ENCODE measurements at regions not wholly inside any gene's neighbourhood (a gene's known extent, or its start where the extent isn't known, plus 50 kb on each side); places are given as distances from the start of the nearest gene placed in this dataset.

GRCh38 chr19:20256606-20257005 lies 89.6 kb downstream of the ZNF486 start:
- TF ChIP-seq SIN3A (IDR thresholded peaks at IDR 0.05; ENCODE audit: borderline replicate concordance, insufficient read depth, low read length) (no peak), TAF1 (IDR thresholded peaks at IDR 0.05; ENCODE audit: borderline replicate concordance, insufficient read depth, low read length) (no peak), FOXP2 (optimal IDR thresholded peaks at IDR 0.05; ENCODE audit: borderline replicate concordance, extremely low read depth, extremely low read length, insufficient read depth) (no peak), POLR2AphosphoS5 (IDR thresholded peaks at IDR 0.05; ENCODE audit: low read depth, low read length) (no peak)
- TF ChIP-seq, protein P1, sequence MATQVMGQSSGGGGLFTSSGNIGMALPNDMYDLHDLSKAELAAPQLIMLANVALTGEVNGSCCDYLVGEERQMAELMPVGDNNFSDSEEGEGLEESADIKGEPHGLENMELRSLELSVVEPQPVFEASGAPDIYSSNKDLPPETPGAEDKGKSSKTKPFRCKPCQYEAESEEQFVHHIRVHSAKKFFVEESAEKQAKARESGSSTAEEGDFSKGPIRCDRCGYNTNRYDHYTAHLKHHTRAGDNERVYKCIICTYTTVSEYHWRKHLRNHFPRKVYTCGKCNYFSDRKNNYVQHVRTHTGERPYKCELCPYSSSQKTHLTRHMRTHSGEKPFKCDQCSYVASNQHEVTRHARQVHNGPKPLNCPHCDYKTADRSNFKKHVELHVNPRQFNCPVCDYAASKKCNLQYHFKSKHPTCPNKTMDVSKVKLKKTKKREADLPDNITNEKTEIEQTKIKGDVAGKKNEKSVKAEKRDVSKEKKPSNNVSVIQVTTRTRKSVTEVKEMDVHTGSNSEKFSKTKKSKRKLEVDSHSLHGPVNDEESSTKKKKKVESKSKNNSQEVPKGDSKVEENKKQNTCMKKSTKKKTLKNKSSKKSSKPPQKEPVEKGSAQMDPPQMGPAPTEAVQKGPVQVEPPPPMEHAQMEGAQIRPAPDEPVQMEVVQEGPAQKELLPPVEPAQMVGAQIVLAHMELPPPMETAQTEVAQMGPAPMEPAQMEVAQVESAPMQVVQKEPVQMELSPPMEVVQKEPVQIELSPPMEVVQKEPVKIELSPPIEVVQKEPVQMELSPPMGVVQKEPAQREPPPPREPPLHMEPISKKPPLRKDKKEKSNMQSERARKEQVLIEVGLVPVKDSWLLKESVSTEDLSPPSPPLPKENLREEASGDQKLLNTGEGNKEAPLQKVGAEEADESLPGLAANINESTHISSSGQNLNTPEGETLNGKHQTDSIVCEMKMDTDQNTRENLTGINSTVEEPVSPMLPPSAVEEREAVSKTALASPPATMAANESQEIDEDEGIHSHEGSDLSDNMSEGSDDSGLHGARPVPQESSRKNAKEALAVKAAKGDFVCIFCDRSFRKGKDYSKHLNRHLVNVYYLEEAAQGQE (IDR thresholded peaks at IDR 0.05; ENCODE audit: insufficient read depth in 1 of 2, low read depth in 2 of 2, low read length in 2 of 2), result no peak

DNA sequence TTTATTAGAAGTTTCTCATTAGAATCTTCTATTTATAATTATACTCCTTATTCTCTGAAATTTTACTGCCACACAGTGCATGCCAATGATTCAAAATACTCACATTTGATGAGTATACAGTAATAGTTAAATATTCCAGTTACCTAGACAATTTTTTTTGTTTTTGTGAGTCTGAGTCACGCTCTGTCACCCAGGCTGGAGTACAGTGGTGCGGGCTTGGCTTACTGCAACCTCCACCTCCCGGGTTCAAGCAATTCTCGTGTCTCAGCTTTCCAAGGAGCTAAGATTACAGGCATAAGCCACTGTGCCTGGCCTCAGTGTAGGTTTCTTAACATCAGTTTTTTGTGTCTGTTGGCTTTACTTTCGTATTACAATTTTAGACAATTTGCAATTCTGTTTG lies 87.1 kb downstream of the ZNF486 start:
- TF ChIP-seq FOXP2 (optimal IDR thresholded peaks at IDR 0.05; ENCODE audit: borderline replicate concordance, extremely low read depth, extremely low read length, insufficient read depth) (no peak), TAF1 (IDR thresholded peaks at IDR 0.05; ENCODE audit: borderline replicate concordance, insufficient read depth, low read length) (no peak), POLR2AphosphoS5 (IDR thresholded peaks at IDR 0.05; ENCODE audit: low read depth, low read length) (no peak), SIN3A (IDR thresholded peaks at IDR 0.05; ENCODE audit: borderline replicate concordance, insufficient read depth, low read length) (no peak)
- TF ChIP-seq, protein P1 (IDR thresholded peaks at IDR 0.05; ENCODE audit: insufficient read depth in 1 of 2, low read depth in 2 of 2, low read length in 2 of 2), result no peak

DNA sequence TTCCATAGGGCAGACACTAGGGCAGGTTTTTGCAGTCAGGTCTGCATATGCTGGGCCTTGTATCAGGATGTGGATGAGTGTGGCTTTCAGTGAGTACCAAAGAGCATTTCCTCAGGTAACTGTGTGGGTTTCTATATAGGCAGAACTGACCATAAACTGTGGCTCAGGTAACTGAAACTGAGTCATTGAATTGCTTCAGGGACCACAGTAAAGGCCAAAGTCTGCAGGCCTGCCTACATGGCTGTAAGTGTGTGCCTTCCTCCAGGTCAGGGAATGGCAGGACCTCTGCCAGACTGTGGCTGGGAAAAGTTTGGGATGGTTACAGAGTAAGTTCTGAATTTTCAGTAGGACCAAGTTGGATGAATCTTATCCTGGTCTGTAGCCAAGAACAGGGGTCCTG lies 85.6 kb downstream of the ZNF486 start:
- no peak for TF ChIP-seq TAF1 (IDR thresholded peaks at IDR 0.05; ENCODE audit: borderline replicate concordance, insufficient read depth, low read length)
- TF ChIP-seq POLR2AphosphoS5 (IDR thresholded peaks at IDR 0.05; ENCODE audit: low read depth, low read length), result no peak
- TF ChIP-seq SIN3A (IDR thresholded peaks at IDR 0.05; ENCODE audit: borderline replicate concordance, insufficient read depth, low read length), result no peak
- no peak for TF ChIP-seq FOXP2 (optimal IDR thresholded peaks at IDR 0.05; ENCODE audit: borderline replicate concordance, extremely low read depth, extremely low read length, insufficient read depth)
- TF ChIP-seq, protein P1 (IDR thresholded peaks at IDR 0.05; ENCODE audit: insufficient read depth in 1 of 2, low read depth in 2 of 2, low read length in 2 of 2), result no peak

GRCh38 chr19:20250627-20251026 lies 83.6 kb downstream of the ZNF486 start:
- no peak for TF ChIP-seq SIN3A (IDR thresholded peaks at IDR 0.05; ENCODE audit: borderline replicate concordance, insufficient read depth, low read length)
- no peak for TF ChIP-seq TAF1 (IDR thresholded peaks at IDR 0.05; ENCODE audit: borderline replicate concordance, insufficient read depth, low read length)
- TF ChIP-seq POLR2AphosphoS5 (IDR thresholded peaks at IDR 0.05; ENCODE audit: low read depth, low read length), result no peak
- TF ChIP-seq, protein P1 (IDR thresholded peaks at IDR 0.05; ENCODE audit: insufficient read depth in 1 of 2, low read depth in 2 of 2, low read length in 2 of 2), result no peak
- TF ChIP-seq FOXP2 (optimal IDR thresholded peaks at IDR 0.05; ENCODE audit: borderline replicate concordance, extremely low read depth, extremely low read length, insufficient read depth), result no peak

GRCh38 chr19:20250121-20250520 lies 83.1 kb downstream of the ZNF486 start:
- TF ChIP-seq, protein P1 (IDR thresholded peaks at IDR 0.05; ENCODE audit: insufficient read depth in 1 of 2, low read depth in 2 of 2, low read length in 2 of 2), result no peak

Data from PFSK-1 (cell line).